ENCODE measurements at regions not wholly inside any gene's neighbourhood (a gene's known extent, or its start where the extent isn't known, plus 50 kb on each side); places are given as distances from the start of the nearest gene placed in this dataset.

- Histone ChIP-seq H3K9me3 (ENCODE audit: control insufficient read depth, insufficient read depth, low read length) (no peaks in the 10 kb centered on the region), H3F3A (ENCODE audit: control insufficient read depth, insufficient read depth) (peaks cover 14% of the 10 kb centered on the region), H3K27ac (ENCODE audit: low read depth, low read length) (0 out of 2 replicates have a peak overlapping the region, but pooled peaks have one; percentile 95), H3K4me2 (ENCODE audit: low read length) (0 out of 2 replicates have a peak overlapping the region, but pooled peaks have one; percentile 80), H3K79me2 (ENCODE audit: control insufficient read depth, low read length) (no peaks in the 10 kb centered on the region), H3K4me3 (ENCODE audit: low read length) (no peak overlapping the region), H3K9me2 (replicated peaks; ENCODE audit: control insufficient read depth, low read length) (no peaks in the 10 kb centered on the region), H3K4me1 (ENCODE audit: control insufficient read depth, low read length) (peaks cover 67% of the 10 kb centered on the region), H3K36me3 (ENCODE audit: control insufficient read depth, low read length) (no peaks in the 10 kb centered on the region), H4K20me1 (ENCODE audit: control insufficient read depth, insufficient read depth, low read depth, low read length) (no peaks in the 10 kb centered on the region), H3K27me3 (ENCODE audit: control insufficient read depth, low read length) (no peaks in the 10 kb centered on the region)
- TF ChIP-seq, protein P1, sequence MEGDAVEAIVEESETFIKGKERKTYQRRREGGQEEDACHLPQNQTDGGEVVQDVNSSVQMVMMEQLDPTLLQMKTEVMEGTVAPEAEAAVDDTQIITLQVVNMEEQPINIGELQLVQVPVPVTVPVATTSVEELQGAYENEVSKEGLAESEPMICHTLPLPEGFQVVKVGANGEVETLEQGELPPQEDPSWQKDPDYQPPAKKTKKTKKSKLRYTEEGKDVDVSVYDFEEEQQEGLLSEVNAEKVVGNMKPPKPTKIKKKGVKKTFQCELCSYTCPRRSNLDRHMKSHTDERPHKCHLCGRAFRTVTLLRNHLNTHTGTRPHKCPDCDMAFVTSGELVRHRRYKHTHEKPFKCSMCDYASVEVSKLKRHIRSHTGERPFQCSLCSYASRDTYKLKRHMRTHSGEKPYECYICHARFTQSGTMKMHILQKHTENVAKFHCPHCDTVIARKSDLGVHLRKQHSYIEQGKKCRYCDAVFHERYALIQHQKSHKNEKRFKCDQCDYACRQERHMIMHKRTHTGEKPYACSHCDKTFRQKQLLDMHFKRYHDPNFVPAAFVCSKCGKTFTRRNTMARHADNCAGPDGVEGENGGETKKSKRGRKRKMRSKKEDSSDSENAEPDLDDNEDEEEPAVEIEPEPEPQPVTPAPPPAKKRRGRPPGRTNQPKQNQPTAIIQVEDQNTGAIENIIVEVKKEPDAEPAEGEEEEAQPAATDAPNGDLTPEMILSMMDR (IDR thresholded peaks at IDR 0.05; ENCODE audit: low read depth, low read length, poor library complexity, severe bottlenecking), result no peak
- TF ChIP-seq EZH2phosphoT487 (IDR thresholded peaks at IDR 0.05; ENCODE audit: borderline replicate concordance, low read length), result no peak
Observed at GRCh38 chr22:49349181-49349835, 478.4 kb downstream of the BRD1 start.

- TF ChIP-seq EZH2phosphoT487 (IDR thresholded peaks at IDR 0.05; ENCODE audit: borderline replicate concordance, low read length), result no peak
- TF ChIP-seq, protein P1 (IDR thresholded peaks at IDR 0.05; ENCODE audit: low read depth, low read length, poor library complexity, severe bottlenecking), result no peak
- Histone ChIP-seq H3F3A (ENCODE audit: control insufficient read depth, insufficient read depth) (peaks cover 14% of the 10 kb centered on the region), H3K79me2 (ENCODE audit: control insufficient read depth, low read length) (no peaks in the 10 kb centered on the region), H3K27me3 (ENCODE audit: control insufficient read depth, low read length) (no peaks in the 10 kb centered on the region), H3K27ac (ENCODE audit: low read depth, low read length) (no peak overlapping the region), H4K20me1 (ENCODE audit: control insufficient read depth, insufficient read depth, low read depth, low read length) (no peaks in the 10 kb centered on the region), H3K36me3 (ENCODE audit: control insufficient read depth, low read length) (no peaks in the 10 kb centered on the region), H3K9me2 (replicated peaks; ENCODE audit: control insufficient read depth, low read length) (no peaks in the 10 kb centered on the region), H3K4me2 (ENCODE audit: low read length) (no peak overlapping the region), H3K4me1 (ENCODE audit: control insufficient read depth, low read length) (peaks cover 68% of the 10 kb centered on the region), H3K4me3 (ENCODE audit: low read length) (no peak overlapping the region), H3K9me3 (ENCODE audit: control insufficient read depth, insufficient read depth, low read length) (no peaks in the 10 kb centered on the region)
Observed at GRCh38 chr22:49348631-49349030, 479.0 kb downstream of the BRD1 start.

DNA sequence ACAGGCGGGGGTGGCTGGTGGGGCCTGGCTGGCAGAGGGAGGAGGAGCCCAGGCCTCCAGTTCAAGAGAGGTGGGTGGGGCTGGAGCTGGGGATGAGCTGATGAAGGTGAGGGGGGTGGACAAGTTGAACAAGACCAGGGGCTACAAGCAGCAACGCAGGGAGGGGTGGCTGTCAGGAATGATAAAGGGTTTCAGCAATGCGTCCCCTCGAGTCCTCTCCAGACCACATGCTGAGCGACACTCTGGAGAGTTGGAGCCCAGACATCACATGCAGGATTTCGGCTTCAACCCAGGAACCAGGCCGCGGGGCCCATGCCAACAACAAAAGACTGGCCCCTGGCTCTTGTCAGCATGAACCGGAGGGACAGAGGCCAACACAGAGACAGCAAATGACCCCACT is 480.3 kb downstream of the BRD1 start:
- TF ChIP-seq, protein P1 (IDR thresholded peaks at IDR 0.05; ENCODE audit: low read depth, low read length, poor library complexity, severe bottlenecking), result no peak
- TF ChIP-seq EZH2phosphoT487 (IDR thresholded peaks at IDR 0.05; ENCODE audit: borderline replicate concordance, low read length), result no peak
- H3K36me3 ChIP-seq (ENCODE audit: control insufficient read depth, low read length), result no peaks in the 10 kb centered on the region
- no peaks in the 10 kb centered on the region for H3K9me3 ChIP-seq (ENCODE audit: control insufficient read depth, insufficient read depth, low read length)
- peaks cover 57% of the 10 kb centered on the region for H3K4me1 ChIP-seq (ENCODE audit: control insufficient read depth, low read length)
- no peaks in the 10 kb centered on the region for H4K20me1 ChIP-seq (ENCODE audit: control insufficient read depth, insufficient read depth, low read depth, low read length)
- no peak overlapping the region for H3K4me2 ChIP-seq (ENCODE audit: low read length)
- no peaks in the 10 kb centered on the region for H3K79me2 ChIP-seq (ENCODE audit: control insufficient read depth, low read length)
- no peaks in the 10 kb centered on the region for H3K9me2 ChIP-seq (replicated peaks; ENCODE audit: control insufficient read depth, low read length)
- H3K27ac ChIP-seq (ENCODE audit: low read depth, low read length), result no peak overlapping the region
- peaks cover 14% of the 10 kb centered on the region for H3F3A ChIP-seq (ENCODE audit: control insufficient read depth, insufficient read depth)
- H3K27me3 ChIP-seq (ENCODE audit: control insufficient read depth, low read length), result no peaks in the 10 kb centered on the region
- H3K4me3 ChIP-seq (ENCODE audit: low read length), result no peak overlapping the region
